Heart right ventricle (tissue), 16 donors: ENCODE measurements at regions not wholly inside any gene's neighbourhood (a gene's known extent, or its start where the extent isn't known, plus 50 kb on each side); places are given as distances from the start of the nearest gene placed in this dataset.
A peak's percentile ranks its signal among the peaks of the same experiment; 100 is the strongest.
"Not testable (repeated sequence)": the region's sequence is repeated elsewhere in the genome, so short reads cannot be mapped to it uniquely, and the experiment has no call there.

Experiments used
- ATAC-seq, 8 donors: fragments of 200-7000 bp; cut with Tn5 transposase; one replicate each; pipeline ENCODE4 v1.9.1; 2020; ENCODE audit warnings: mild to moderate bottlenecking in 8 of 8, moderate library complexity in 8 of 8, moderate number of reproducible peaks in 1 of 8
- DNase-seq, 2 donors: peaks; one replicate each; pipeline ENCODE4 v3.0.0-alpha.2; 2020
- H3K27ac ChIP-seq, 10 donors: fragments of 200-600 bp; sonication (generic) in 2 of 10; one replicate each; pipeline versions ENCODE4 v1.5.0 to v1.8.0; 2020 to 2022; ENCODE audit warnings: mild to moderate bottlenecking in 3 of 10
- H3K27me3 ChIP-seq, 7 donors: fragments of 200-600 bp; one replicate each; pipeline ENCODE4 v1.8.0; 2021 to 2022; ENCODE audit warnings: mild to moderate bottlenecking in 2 of 7
- H3K36me3 ChIP-seq, 9 donors: fragments of 200-600 bp; sonication (generic) in 1 of 9; one replicate each; pipeline versions ENCODE4 v1.5.0 to v1.8.0; 2020 to 2022; ENCODE audit warnings: mild to moderate bottlenecking in 2 of 9
- H3K4me1 ChIP-seq, 9 donors: fragments of 200-600 bp; sonication (generic) in 1 of 9; one replicate each; pipeline versions ENCODE4 v1.5.0 to v1.8.0; 2020 to 2022; ENCODE audit warnings: mild to moderate bottlenecking in 4 of 9
- H3K4me3 ChIP-seq, 10 donors: fragments of 200-600 bp; sonication (generic) in 2 of 10; one replicate each; pipeline versions ENCODE4 v1.5.0 to v1.8.0; 2020 to 2022; ENCODE audit warnings: mild to moderate bottlenecking in 7 of 10, moderate library complexity in 2 of 10
- H3K9me3 ChIP-seq, 11 donors: fragments of 200-600 bp in 10 of 11; sonication (generic) in 2 of 11; one replicate each; pipeline versions ENCODE4 v1.5.0 to v1.8.0; 2013 to 2022; ENCODE audit warnings: mild to moderate bottlenecking in 2 of 11, control low read depth in 1 of 11, moderate library complexity in 1 of 11
- CTCF ChIP-seq, 9 donors: fragments of 200-600 bp; sonication (generic) in 2 of 9; IDR thresholded peaks; one replicate each; pipeline versions ENCODE4 v1.5.0 to v1.8.0; 2021 to 2022; ENCODE audit warnings: antibody characterized with exemption in 9 of 9, mild to moderate bottlenecking in 5 of 9, moderate library complexity in 1 of 9
- WGBS, 2 donors: extraction: QIAGEN DNeasy Blood & Tissue Kit; methylation state at CpG; one replicate each; pipeline ENCODE4 v1.1.7; 2013; ENCODE audit warnings: inconsistent platforms in 1 of 2; 5-methylcytosine and 5-hydroxymethylcytosine counted together
- intact Hi-C, 10 donors: fragments of 100-400 bp; cut with DNase I; formaldehyde crosslinking; loops; one replicate each; pipeline versions ENCODE4 v1.11.1 to v1.14.2; 2022
- donor health status: Arrhythmogenic right ventricular cardiomyopathy.
- donor health status: ischemic (EF 13 %, LVEDD 7.1; RV severe dilation, severe dysfunction).
- donor health status: healthy with polysubstance abuse.
- donor health status: DM: no; HTN: yes; CAD: no.
- donor health status: DM: no; HTN: no; CAD: no.
- donor health status: ischemic (EF 25% LVEDD 6.9; RV normal size, moderate dysfunction).
- donor health status: ischemic (EF 25% LVEDD 5.7; RV mildly dilated, moderate dysfunction).
- donor health status: healthy.
- donor health status: DM: yes; HTN: yes; CAD: no.
- donor health status: Ischemic cardiomyopathy.
- donor health status: ischemic (EF 35%, LVEDD 5.7; RV mildly dilated, moderate dysfunction).
- donor health status: nonischemic (EF 11% LVEDD 7.7; RV severe dilation, severe dysfunction).
- donor health status: DM: yes; HTN: yes; CAD: no.
- donor health status: PGD.
- donor health status: ischemic (EF 29% LVEDD 5.4; RV normal size, mild dysfunction).
- donor health status: nonischemic (EF 23%, LVEDD 6.1; RV moderate dilation, normal function).

GRCh38 chr15:77881950-77882349 lies 195.6 kb downstream of the TBC1D2B start:
- no peaks in the 10 kb centered on the region for H3K27me3 ChIP-seq
- no peak for ATAC-seq
- no peaks in the 10 kb centered on the region for H3K9me3 ChIP-seq
- DNase-seq = no peak
- H3K27ac ChIP-seq = no peak overlapping the region
- peaks cover 0 to 13% (median 0%) of the 10 kb centered on the region in 9 donors for H3K4me1 ChIP-seq
- no peak overlapping the region for H3K4me3 ChIP-seq
- intact Hi-C loops = no loop called here
- H3K36me3 ChIP-seq = no peaks in the 10 kb centered on the region
- TF ChIP-seq CTCF (IDR thresholded peaks at IDR 0.05) = no peak
- WGBS, 2 donors = 73 to 86% methylated on average over 5 of the region's 5 CpGs

DNA sequence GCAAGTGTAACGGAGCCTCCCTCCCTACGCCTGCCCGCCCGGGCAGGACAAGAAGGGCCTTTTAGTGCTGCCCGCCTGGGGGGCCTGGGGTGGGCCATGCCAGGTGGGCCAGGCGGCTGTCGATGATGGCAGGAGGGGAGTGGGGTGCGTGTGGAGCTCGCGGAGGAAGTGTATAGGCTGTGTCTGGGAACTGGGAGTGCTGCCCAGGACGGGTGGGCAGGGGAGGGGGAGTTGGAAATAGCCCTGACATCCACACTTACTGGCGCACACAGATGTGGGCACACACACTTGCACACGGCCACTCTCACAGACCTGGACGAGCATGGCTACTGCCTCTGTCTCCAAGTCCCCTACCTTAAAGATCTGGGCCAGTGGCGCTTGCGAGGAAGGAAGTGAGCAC lies 196.0 kb downstream of the TBC1D2B start:
- H3K36me3 ChIP-seq, H3K4me1 ChIP-seq, H3K4me3 ChIP-seq, H3K27ac ChIP-seq, DNase-seq, H3K27me3 ChIP-seq, H3K9me3 ChIP-seq, intact Hi-C loops: not testable (repeated sequence)
- 57 to 72% methylated on average over 11 to 12 of the region's 16 CpGs for WGBS, 2 donors
- peak in 1 of 8 donors; percentile 7 for ATAC-seq

DNA sequence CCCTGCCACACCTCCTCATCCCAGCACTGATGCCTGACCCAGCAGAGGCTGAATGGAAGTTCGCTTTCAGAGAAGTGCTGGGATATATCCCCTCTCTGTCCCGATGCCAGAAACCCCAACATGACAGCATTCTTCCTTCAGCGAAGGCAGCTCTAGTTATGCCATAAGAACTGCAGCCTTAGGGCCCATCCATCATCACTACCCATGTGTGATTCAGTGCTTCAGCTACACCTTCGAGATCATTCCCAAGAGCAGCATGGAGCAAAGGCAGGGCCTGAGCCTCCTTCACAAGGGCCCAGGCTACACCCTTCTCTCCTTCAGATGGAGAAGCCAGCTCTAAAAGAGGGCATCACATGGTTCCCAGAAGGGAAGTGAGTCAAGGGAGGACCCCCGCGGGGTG lies 198.0 kb downstream of the TBC1D2B start:
- intact Hi-C loops, ATAC-seq, H3K36me3 ChIP-seq, H3K9me3 ChIP-seq, H3K27me3 ChIP-seq, H3K4me1 ChIP-seq, H3K4me3 ChIP-seq, DNase-seq, H3K27ac ChIP-seq: not testable (repeated sequence)
- WGBS, 2 donors = 85 to 93% methylated on average over 4 to 6 of the region's 6 CpGs

DNA sequence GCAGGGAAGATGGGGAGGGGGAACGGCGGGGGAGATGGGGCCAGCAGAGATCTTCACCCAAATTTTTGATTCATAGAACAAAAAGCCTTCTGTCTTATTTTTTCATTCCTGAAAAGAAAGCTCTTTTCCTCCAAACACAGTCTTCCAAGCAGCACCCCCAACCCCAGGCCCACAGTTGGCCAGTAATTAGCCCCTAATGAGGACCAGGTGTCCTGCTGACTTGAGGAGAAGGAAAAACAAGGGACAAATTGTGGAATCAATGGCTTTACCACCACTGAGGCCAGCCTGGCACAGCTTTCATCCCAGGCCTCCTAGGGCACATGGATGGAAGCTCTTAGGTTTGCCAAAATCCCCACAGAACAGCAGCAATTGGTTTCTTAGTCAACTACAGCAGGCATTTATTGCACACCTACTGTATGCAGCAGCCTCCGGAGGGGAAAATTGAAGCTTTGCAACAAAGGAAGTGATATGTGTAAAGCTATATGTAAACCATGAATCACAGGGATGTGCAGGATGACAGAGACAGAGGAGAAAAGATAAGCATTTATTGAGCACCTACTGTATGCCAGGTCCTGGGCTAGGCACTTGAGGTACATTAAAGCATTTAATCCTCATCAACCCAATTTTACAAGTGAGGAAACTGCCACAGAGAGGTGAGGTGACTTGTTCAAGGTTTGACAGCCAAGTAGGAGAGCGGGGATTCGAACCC lies 199.5 kb downstream of the TBC1D2B start:
- Histone ChIP-seq H3K4me3 (no peak overlapping the region), H3K36me3 (no peaks in the 10 kb centered on the region), H3K9me3 (no peaks in the 10 kb centered on the region), H3K27me3 (no peaks in the 10 kb centered on the region), H3K27ac (no peak overlapping the region), H3K4me1 (peaks cover 0 to 8% (median 0%) of the 10 kb centered on the region in 9 donors)
- intact Hi-C loops = no loop called here
- WGBS, 2 donors = 73 to 78% methylated on average over 5 of the region's 5 CpGs
- no peak for TF ChIP-seq CTCF (IDR thresholded peaks at IDR 0.05)
- DNase-seq (no peak), ATAC-seq (no peak)

GRCh38 chr15:77876107-77876820 lies 201.2 kb downstream of the TBC1D2B start:
- 61 to 75% methylated on average over 3 of the region's 9 CpGs for WGBS, 2 donors
- H3K27ac ChIP-seq, intact Hi-C loops: not testable (repeated sequence)

More at GRCh38 chr15:77876107-77876820, 201.2 kb downstream of the TBC1D2B start:
- not testable (repeated sequence) for H3K36me3 ChIP-seq, H3K27me3 ChIP-seq, H3K9me3 ChIP-seq, H3K4me3 ChIP-seq, H3K4me1 ChIP-seq, DNase-seq
- ATAC-seq = peak; percentile 19 to 70 (median 56)
